Liver (tissue), 8 donors: ENCODE measurements at regions not wholly inside any gene's neighbourhood (a gene's known extent, or its start where the extent isn't known, plus 50 kb on each side); places are given as distances from the start of the nearest gene placed in this dataset.

Source experiments
- DNase-seq: peaks from one replicate; pipeline ENCODE4 v3.0.0-alpha.2; 2017; ENCODE audit warnings: low spot score
- H3K27ac ChIP-seq, 2 donors: one replicate each; pipeline ENCODE4 v1.7.0; 2013; ENCODE audit warnings: inconsistent platforms in 2 of 2, low read length in 2 of 2, control low read depth in 1 of 2, low read depth in 1 of 2, mild to moderate bottlenecking in 1 of 2
- H3K27me3 ChIP-seq, 4 donors: one replicate each; pipeline versions ENCODE4 v1.6.1 to v1.7.0; 2013; ENCODE audit warnings: low read length in 3 of 4, inconsistent platforms in 1 of 4, mild to moderate bottlenecking in 1 of 4, moderate library complexity in 1 of 4; ENCODE audit not compliant: control insufficient read depth in 4 of 4, insufficient read depth in 4 of 4
- H3K36me3 ChIP-seq, 4 donors: one replicate each; pipeline versions ENCODE4 v1.6.1 to v1.7.0; 2013; ENCODE audit warnings: low read length in 3 of 4, mild to moderate bottlenecking in 3 of 4, low read depth in 1 of 4, moderate library complexity in 1 of 4; ENCODE audit not compliant: control insufficient read depth in 4 of 4, insufficient read depth in 3 of 4
- H3K4me1 ChIP-seq, 4 donors: one replicate each; pipeline versions ENCODE4 v1.6.1 to v1.7.0; 2013; ENCODE audit warnings: low read length in 3 of 4, mild to moderate bottlenecking in 3 of 4, moderate library complexity in 1 of 4; ENCODE audit not compliant: control insufficient read depth in 4 of 4, insufficient read depth in 4 of 4
- H3K4me3 ChIP-seq, 3 donors: one replicate each; pipeline versions ENCODE4 v1.6.1 to v1.7.0; 2013; ENCODE audit warnings: low read length in 3 of 3, control low read depth in 1 of 3, low read depth in 1 of 3, mild to moderate bottlenecking in 1 of 3
- H3K9ac ChIP-seq, 2 donors: one replicate each; pipeline ENCODE4 v1.7.0; 2013; ENCODE audit warnings: low read length in 2 of 2, mild to moderate bottlenecking in 2 of 2, moderate library complexity in 2 of 2, control low read depth in 1 of 2, low read depth in 1 of 2
- H3K9me3 ChIP-seq, 4 donors: one replicate each; pipeline versions ENCODE4 v1.6.1 to v1.7.0; 2013; ENCODE audit warnings: low read length in 3 of 4; ENCODE audit not compliant: control insufficient read depth in 4 of 4
- EGR1 ChIP-seq, 2 donors: IDR thresholded peaks; 2 replicates each; pipeline ENCODE4 v1.6.1; 2016 to 2018; ENCODE audit warnings: antibody characterized with exemption in 2 of 2, low read depth in 2 of 2
- FOXA2 ChIP-seq: IDR thresholded peaks from 2 replicates; pipeline ENCODE4 v1.6.1; 2016; ENCODE audit warnings: antibody characterized with exemption
- GABPA ChIP-seq, 2 donors: IDR thresholded peaks in 1 of 2; conservative IDR thresholded peaks in 1 of 2; 2 replicates each; pipeline ENCODE4 v1.6.1; 2016; ENCODE audit warnings: antibody characterized with exemption in 2 of 2, mild to moderate bottlenecking in 1 of 2, moderate library complexity in 1 of 2
- HNF4G ChIP-seq: IDR thresholded peaks from 2 replicates; pipeline ENCODE4 v1.6.1; 2016; ENCODE audit warnings: antibody characterized with exemption
- JUND ChIP-seq, 2 donors: IDR thresholded peaks; 2 replicates each; pipeline ENCODE4 v1.6.1; 2016; ENCODE audit warnings: antibody characterized with exemption in 2 of 2
- RAD21 ChIP-seq, 2 donors: IDR thresholded peaks; 2 replicates each; pipeline ENCODE4 v1.6.1; 2016; ENCODE audit warnings: antibody characterized with exemption in 2 of 2, mild to moderate bottlenecking in 2 of 2
- RXRA ChIP-seq, 2 donors: IDR thresholded peaks; 2 replicates each; pipeline ENCODE4 v1.6.1; 2017 to 2018; ENCODE audit warnings: antibody characterized with exemption in 2 of 2, mild to moderate bottlenecking in 1 of 2
- SP1 ChIP-seq: IDR thresholded peaks from 2 replicates; pipeline ENCODE4 v1.6.1; 2018; ENCODE audit warnings: antibody characterized with exemption, mild to moderate bottlenecking
- TAF1 ChIP-seq: conservative IDR thresholded peaks from 2 replicates; pipeline ENCODE4 v1.6.1; 2016; ENCODE audit warnings: antibody characterized with exemption, mild to moderate bottlenecking
- YY1 ChIP-seq: IDR thresholded peaks from 2 replicates; pipeline ENCODE4 v1.6.1; 2016; ENCODE audit warnings: antibody characterized with exemption, mild to moderate bottlenecking
- WGBS: extraction: QIAGEN DNeasy Blood & Tissue Kit; methylation state at CpG from one replicate; pipeline ENCODE4 v1.1.7; 2013; 5-methylcytosine and 5-hydroxymethylcytosine counted together
- TF ChIP-seq, protein P1 (sequence below): IDR thresholded peaks from 2 replicates; pipeline ENCODE4 v1.6.1; 2016; ENCODE audit warnings: antibody characterized with exemption
- TF ChIP-seq, protein P2 (sequence below): IDR thresholded peaks from 2 replicates; pipeline ENCODE4 v1.6.1; 2016; ENCODE audit warnings: antibody characterized with exemption
- TF ChIP-seq, protein P3 (sequence below): fragments of 150-350 bp; IDR thresholded peaks from 2 replicates; pipeline ENCODE4 v1.5.1; 2017; ENCODE audit warnings: improper control_type of control experiment, low read depth, low read length; ENCODE audit not compliant: missing input control
- TF ChIP-seq, protein P4 (sequence below): IDR thresholded peaks from 2 replicates; pipeline ENCODE4 v1.6.1; 2016; ENCODE audit warnings: antibody characterized with exemption
- donor health status: healthy.
- donor health status: healthy.
- donor health status: healthy.
- donor health status: healthy.
- donor health status: healthy.

DNA sequence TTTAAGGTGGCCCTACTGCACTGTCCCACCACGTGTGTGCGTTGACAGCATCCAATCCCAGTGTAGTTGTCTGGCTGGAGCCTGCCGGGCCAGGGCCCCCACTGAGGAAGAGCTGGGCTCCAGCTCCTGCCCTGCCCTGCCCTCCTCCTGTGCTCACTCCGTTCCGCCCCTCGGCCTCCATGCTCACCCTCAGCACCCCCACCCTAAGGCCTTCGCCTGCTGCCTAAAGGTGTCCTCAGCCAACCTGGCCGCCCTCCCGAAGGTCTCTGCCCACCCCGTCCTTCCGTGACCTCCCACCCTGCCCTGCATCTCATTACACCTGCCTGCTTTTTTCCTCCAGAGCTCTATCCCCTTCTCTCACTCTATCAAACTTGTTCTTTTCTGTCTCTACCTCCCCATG lies 118.0 kb downstream of the TPRA1 start (continued):
- TF ChIP-seq, protein P1, sequence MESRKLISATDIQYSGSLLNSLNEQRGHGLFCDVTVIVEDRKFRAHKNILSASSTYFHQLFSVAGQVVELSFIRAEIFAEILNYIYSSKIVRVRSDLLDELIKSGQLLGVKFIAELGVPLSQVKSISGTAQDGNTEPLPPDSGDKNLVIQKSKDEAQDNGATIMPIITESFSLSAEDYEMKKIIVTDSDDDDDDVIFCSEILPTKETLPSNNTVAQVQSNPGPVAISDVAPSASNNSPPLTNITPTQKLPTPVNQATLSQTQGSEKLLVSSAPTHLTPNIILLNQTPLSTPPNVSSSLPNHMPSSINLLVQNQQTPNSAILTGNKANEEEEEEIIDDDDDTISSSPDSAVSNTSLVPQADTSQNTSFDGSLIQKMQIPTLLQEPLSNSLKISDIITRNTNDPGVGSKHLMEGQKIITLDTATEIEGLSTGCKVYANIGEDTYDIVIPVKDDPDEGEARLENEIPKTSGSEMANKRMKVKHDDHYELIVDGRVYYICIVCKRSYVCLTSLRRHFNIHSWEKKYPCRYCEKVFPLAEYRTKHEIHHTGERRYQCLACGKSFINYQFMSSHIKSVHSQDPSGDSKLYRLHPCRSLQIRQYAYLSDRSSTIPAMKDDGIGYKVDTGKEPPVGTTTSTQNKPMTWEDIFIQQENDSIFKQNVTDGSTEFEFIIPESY = no peak
- no peak for TF ChIP-seq GABPA (IDR thresholded peaks at IDR 0.05 in 1 of 2, conservative IDR thresholded peaks at IDR 0.05 in 1 of 2)
- TF ChIP-seq SP1 = no peak

DNA sequence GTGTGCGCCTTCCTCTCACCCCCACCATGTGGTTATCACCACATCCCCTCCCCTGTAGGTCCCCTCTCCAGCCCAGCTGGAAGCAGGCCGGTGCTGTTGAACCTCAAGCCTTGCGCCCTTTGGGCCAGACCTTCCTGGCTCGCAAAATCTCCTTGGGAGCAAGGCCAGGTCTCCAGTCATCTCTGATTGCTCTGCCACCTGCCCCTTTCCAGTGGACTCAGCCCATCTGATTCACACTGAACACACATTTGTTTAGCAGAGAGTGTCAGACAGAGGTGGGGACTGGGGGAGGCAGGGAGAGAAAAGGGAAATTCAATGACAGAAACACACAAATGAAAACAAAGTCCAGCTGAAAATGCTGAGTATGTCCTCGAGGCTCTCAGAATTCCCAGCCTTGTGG lies 119.4 kb downstream of the TPRA1 start:
- Histone ChIP-seq H3K27me3 (no peaks in the 10 kb centered on the region), H3K9ac (no peak overlapping the region), H3K4me3 (no peak overlapping the region), H3K4me1 (peaks cover 0 to 10% (median 2%) of the 10 kb centered on the region in 4 donors), H3K36me3 (no peaks in the 10 kb centered on the region), H3K9me3 (no peaks in the 10 kb centered on the region), H3K27ac (no peak overlapping the region)
- no peak for TF ChIP-seq GABPA (IDR thresholded peaks at IDR 0.05 in 1 of 2, conservative IDR thresholded peaks at IDR 0.05 in 1 of 2)
- no peak for TF ChIP-seq SP1
- TF ChIP-seq, protein P2, sequence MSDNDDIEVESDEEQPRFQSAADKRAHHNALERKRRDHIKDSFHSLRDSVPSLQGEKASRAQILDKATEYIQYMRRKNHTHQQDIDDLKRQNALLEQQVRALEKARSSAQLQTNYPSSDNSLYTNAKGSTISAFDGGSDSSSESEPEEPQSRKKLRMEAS = no peak
- no peak for TF ChIP-seq RXRA (IDR thresholded peaks at IDR 0.05)
- TF ChIP-seq, protein P1 = no peak
- TF ChIP-seq FOXA2 = no peak
- TF ChIP-seq, protein P3, sequence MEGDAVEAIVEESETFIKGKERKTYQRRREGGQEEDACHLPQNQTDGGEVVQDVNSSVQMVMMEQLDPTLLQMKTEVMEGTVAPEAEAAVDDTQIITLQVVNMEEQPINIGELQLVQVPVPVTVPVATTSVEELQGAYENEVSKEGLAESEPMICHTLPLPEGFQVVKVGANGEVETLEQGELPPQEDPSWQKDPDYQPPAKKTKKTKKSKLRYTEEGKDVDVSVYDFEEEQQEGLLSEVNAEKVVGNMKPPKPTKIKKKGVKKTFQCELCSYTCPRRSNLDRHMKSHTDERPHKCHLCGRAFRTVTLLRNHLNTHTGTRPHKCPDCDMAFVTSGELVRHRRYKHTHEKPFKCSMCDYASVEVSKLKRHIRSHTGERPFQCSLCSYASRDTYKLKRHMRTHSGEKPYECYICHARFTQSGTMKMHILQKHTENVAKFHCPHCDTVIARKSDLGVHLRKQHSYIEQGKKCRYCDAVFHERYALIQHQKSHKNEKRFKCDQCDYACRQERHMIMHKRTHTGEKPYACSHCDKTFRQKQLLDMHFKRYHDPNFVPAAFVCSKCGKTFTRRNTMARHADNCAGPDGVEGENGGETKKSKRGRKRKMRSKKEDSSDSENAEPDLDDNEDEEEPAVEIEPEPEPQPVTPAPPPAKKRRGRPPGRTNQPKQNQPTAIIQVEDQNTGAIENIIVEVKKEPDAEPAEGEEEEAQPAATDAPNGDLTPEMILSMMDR = no peak
- no peak for TF ChIP-seq EGR1 (IDR thresholded peaks at IDR 0.05; ENCODE audit: low read depth in 2 of 2)
- TF ChIP-seq, protein P4, sequence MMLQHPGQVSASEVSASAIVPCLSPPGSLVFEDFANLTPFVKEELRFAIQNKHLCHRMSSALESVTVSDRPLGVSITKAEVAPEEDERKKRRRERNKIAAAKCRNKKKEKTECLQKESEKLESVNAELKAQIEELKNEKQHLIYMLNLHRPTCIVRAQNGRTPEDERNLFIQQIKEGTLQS = no peak
- TF ChIP-seq YY1 = no peak
- 88% methylated on average over 5 of the region's 5 CpGs for WGBS
- no peak for DNase-seq

DNA sequence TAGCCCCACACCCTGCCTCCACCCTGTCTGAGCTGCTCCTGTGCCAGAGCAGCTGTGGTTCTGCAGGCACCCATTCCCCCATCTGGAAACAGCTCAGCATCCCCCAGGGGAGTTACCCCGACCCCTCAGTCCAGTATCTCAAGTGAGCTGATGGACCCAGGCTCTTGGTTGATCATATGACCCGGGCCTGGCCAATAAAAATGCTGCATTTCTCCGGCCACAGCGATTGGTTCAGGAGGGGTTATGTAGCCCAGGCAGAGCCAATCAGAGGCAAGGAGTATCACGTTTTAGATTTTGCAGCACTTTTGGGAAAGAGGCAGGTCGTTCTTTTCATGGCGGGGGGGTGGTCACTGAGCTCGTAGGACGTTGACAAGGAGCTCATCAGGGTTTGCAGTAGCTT lies 120.8 kb downstream of the TPRA1 start:
- H3K27ac ChIP-seq = no peak overlapping the region
- H3K36me3 ChIP-seq = no peaks in the 10 kb centered on the region
- H3K4me3 ChIP-seq = no peak overlapping the region
- no peak overlapping the region for H3K9ac ChIP-seq
- TF ChIP-seq RAD21 (IDR thresholded peaks at IDR 0.05) = no peak
- TF ChIP-seq, protein P3 = no peak
- no peak for TF ChIP-seq SP1
- TF ChIP-seq RXRA (IDR thresholded peaks at IDR 0.05) = no peak
- no peak for TF ChIP-seq HNF4G
- TF ChIP-seq, protein P2 = no peak
- no peak for TF ChIP-seq TAF1
- TF ChIP-seq JUND (IDR thresholded peaks at IDR 0.05) = no peak
- 90% methylated on average over 9 of the region's 9 CpGs for WGBS
- DNase-seq = no peak
- H3K9me3 ChIP-seq = no peaks in the 10 kb centered on the region
- H3K4me1 ChIP-seq = peaks cover 0 to 10% (median 2%) of the 10 kb centered on the region in 4 donors
- H3K27me3 ChIP-seq = no peaks in the 10 kb centered on the region
